GM19328 (cell line): ENCODE measurements at regions not wholly inside any gene's neighbourhood (a gene's known extent, or its start where the extent isn't known, plus 50 kb on each side); places are given as distances from the start of the nearest gene placed in this dataset.
"Not testable (repeated sequence)": the region's sequence is repeated elsewhere in the genome, so short reads cannot be mapped to it uniquely, and the experiment has no call there.

ENCODE experiments used
- ATAC-seq: cut with Tn5 transposase; IDR thresholded peaks from one replicate; pipeline ENCODE4 v1.9.1; 2021; ENCODE audit warnings: mild to moderate bottlenecking, moderate library complexity; ENCODE audit not compliant: unreplicated experiment

GRCh38 chr11:29190313-29190712 is 826.5 kb downstream of the KCNA4 start:
- no peak for ATAC-seq

- ATAC-seq = no peak
Observed at GRCh38 chr11:29187215-29187614, 829.6 kb downstream of the KCNA4 start.

- no peak for ATAC-seq
Observed at GRCh38 chr11:29184939-29185890, 831.6 kb downstream of the KCNA4 start.

DNA sequence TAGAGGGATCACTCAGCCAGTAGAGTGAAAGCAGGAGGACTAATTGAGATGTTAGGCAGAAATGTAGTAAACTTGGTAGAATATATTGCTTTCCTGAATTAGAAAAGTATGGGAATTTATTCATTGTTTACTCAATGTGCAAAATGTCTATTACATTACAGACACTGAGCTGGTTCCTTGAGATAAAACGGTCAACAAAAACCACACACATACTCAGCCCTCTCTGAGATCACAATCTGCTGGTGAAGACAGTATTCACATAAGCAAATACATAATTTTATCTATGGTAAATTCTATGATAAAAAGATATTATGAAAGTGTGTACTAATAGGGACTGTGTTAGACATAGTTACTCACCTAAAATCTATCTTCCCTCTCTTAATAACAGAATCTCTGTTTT is 833.5 kb downstream of the KCNA4 start:
- no peak for ATAC-seq

DNA sequence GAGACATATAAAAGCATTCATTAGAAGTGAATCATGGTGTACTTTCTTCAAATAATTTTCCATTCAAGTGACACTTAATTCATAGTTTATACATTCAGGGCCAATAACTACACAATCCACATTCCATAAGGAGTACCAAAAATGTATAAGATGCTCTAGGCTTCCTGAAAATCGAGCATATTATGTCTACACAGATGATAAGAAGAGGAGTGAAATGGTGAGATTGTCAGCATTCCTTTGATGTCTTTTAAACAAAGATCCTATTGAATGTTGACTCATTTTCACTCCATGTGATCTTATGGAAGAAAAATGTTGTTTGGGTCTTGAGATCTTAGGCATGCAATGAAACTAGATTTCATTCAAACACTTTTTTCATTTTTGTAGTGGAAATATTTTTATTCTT is 843.2 kb downstream of the KCNA4 start:
- no peak for ATAC-seq

- ATAC-seq = no peak
Observed at GRCh38 chr11:29171360-29171950, 845.4 kb downstream of the KCNA4 start.

DNA sequence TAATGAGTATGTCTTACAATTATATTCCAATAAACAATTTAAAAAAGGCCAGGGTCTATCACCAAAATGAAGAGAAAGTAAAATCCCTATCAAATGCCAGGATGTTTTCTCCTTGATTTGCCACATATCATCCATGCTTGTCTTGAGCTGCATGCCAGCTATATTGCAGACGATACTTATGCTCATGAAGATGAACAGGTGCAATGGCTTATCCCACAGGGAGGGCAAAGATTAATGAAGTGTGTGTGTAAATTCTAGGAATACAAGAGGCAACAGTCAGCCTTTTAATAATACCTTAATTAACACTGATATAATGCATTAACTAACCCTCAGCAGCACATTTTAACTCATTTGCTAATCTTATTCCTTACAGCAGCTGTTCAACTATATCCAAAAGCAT is 850.5 kb downstream of the KCNA4 start:
- no peak for ATAC-seq

- no peak for ATAC-seq
Observed at GRCh38 chr11:29163231-29163630, 853.6 kb downstream of the KCNA4 start.

- no peak for ATAC-seq
Observed at GRCh38 chr11:29162491-29162890, 854.3 kb downstream of the KCNA4 start.

DNA sequence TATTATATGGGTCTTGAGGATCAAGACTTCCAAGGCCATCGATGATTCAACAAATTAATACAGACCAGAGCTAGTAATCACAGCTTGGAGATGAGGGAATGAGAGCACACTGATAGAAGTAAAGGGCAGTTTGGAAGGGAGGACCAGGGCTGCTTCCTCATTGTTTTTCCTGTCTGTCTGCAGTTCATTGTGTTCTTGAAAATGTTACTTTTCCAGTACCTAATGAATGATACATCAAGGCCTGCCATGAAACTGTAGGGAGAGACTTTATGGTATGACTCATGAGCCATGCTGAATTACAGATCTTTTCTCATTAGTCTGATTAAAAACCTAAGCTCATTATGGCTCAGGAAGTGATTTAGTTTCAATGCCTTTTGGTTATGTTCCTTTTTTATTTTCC is 855.6 kb downstream of the KCNA4 start:
- ATAC-seq = no peak

DNA sequence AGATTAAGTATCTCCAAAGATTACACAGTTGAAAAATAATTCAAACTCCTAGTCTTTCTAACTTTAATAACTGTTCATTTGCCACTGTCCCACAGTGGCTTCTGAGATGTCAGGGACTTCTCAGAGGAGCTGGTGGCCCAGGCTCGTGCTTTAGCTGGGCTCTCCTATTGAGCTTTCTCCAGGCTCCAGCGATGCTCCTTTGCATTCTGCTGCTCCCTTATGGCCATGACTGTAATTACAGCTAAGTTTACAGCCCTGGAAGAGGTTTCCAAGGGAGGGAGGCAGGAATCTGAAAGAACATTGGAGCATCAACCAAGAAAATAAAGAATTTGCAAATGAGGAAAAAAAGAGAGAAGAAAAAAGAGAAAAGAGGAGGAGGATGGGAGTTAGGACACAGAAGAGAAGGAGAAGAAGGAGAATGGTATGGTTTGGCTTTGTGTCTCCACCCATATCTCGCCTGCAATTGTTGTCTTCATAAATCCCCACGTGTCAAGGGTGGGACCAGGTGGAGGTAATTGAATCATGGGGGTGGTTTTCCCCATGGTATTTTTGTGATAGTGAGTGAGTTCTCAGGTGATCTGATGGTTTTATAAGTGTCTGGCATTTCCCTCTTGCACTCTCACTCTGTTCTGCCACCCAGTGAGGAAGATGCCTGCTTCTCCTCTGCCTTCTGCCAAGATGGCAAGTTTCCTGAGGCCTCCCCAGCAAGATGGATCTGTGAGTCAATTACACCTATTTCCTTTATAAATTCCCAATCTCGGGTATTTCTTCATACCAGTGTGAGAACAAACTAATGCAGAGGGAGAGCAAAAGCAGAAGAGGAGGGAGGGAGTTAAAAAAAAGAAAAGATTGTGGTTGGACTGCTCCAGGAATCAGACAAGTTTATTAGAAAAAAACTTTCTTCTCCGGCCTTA is 857.0 kb downstream of the KCNA4 start:
- peak; percentile 73 for ATAC-seq

- ATAC-seq = no peak
Observed at GRCh38 chr11:29153078-29153477, 863.8 kb downstream of the KCNA4 start.

- not testable (repeated sequence) for ATAC-seq
Observed at GRCh38 chr11:29142573-29142972, 874.3 kb downstream of the KCNA4 start.

GRCh38 chr11:29135504-29135903 is 881.3 kb downstream of the KCNA4 start:
- no peak for ATAC-seq

DNA sequence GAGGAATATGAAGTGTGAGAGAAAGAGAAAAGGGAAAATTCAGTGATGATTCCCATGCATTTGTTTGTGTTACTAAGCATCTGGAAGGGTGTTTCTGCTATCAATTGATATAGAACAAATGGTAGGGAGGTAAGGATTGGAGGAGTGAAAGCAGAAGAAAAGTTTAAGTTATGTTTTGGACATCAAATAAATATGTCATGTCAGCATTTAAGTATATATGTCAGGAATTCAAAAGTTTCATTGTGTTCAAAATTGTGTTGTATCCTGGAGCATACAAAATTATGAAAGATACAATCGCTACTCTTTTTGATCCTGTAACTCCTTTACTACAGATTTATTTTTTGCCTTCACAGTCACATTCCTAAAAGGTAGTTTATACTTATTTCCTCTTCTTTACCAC is 885.8 kb downstream of the KCNA4 start:
- ATAC-seq = no peak

DNA sequence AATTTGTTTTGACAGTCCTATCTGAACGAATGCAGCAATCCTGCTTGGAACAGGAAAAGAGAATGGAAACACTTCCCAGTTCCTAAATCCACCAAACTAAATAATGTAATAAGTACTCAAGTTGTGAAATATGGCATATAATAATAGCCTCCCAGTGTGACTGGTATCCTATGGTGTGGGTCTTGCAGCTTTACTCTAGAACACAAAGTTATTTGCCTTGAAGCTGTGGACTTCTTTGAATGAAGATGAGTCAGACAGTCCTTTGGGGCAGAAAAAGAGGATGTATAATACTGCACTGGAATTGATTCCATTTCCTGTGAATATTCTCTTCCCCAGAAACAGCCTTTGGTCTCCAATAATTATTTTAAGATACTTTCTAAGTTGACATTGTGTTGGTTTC is 887.0 kb downstream of the KCNA4 start:
- no peak for ATAC-seq

GRCh38 chr11:29127461-29127860 is 889.4 kb downstream of the KCNA4 start:
- no peak for ATAC-seq

GRCh38 chr11:29125606-29126005 is 891.2 kb downstream of the KCNA4 start:
- ATAC-seq = no peak

- no peak for ATAC-seq
Observed at GRCh38 chr11:29124470-29124869, 892.4 kb downstream of the KCNA4 start.

GRCh38 chr11:29119707-29120618 is 896.9 kb downstream of the KCNA4 start:
- no peak for ATAC-seq
